Tibial nerve (tissue), 4 donors: ENCODE measurements at regions not wholly inside any gene's neighbourhood (a gene's known extent, or its start where the extent isn't known, plus 50 kb on each side); places are given as distances from the start of the nearest gene placed in this dataset.

ENCODE experiments used
- EP300 ChIP-seq, 2 donors: sonication (generic); formaldehyde crosslinking; IDR thresholded peaks; one replicate each; pipeline ENCODE4 v1.6.1; 2017; ENCODE audit warnings: antibody characterized with exemption in 2 of 2, mild to moderate bottlenecking in 1 of 2
- TF ChIP-seq, protein P1 (sequence below), 5 experiments: fragments of 200-600 bp in 3 of 5; fragments of 450-650 bp in 2 of 5; sonication (generic) in 3 of 5; IDR thresholded peaks; one replicate each; pipeline ENCODE4 v1.5.1; 2016 to 2019; ENCODE audit warnings: antibody characterized with exemption in 5 of 5, mild to moderate bottlenecking in 3 of 5, moderate library complexity in 2 of 5

DNA sequence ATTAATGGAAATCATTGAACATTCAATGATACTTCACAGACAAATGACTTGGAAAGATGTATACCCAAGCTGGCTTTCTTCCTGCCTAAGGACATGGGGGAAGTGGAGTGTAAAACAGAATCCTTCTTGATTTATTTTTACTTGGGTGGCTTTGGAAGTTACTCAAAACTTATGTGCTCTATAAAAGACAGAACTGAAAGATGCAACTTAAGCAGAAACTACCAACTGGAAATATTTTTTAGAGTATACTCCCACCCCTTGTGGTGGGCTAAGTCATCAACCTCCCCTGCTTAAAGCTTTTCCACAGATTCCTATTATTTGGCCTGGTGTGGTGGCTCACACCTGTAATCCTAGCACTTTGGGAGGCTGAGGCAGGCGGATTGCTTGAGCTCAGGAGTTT is 126.0 kb upstream of the ATP2B1 start:
- TF ChIP-seq, protein P1, sequence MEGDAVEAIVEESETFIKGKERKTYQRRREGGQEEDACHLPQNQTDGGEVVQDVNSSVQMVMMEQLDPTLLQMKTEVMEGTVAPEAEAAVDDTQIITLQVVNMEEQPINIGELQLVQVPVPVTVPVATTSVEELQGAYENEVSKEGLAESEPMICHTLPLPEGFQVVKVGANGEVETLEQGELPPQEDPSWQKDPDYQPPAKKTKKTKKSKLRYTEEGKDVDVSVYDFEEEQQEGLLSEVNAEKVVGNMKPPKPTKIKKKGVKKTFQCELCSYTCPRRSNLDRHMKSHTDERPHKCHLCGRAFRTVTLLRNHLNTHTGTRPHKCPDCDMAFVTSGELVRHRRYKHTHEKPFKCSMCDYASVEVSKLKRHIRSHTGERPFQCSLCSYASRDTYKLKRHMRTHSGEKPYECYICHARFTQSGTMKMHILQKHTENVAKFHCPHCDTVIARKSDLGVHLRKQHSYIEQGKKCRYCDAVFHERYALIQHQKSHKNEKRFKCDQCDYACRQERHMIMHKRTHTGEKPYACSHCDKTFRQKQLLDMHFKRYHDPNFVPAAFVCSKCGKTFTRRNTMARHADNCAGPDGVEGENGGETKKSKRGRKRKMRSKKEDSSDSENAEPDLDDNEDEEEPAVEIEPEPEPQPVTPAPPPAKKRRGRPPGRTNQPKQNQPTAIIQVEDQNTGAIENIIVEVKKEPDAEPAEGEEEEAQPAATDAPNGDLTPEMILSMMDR (IDR thresholded peaks at IDR 0.05), result no peak
- TF ChIP-seq EP300 (IDR thresholded peaks at IDR 0.05), result no peak
